ENCODE measurements at regions not wholly inside any gene's neighbourhood (a gene's known extent, or its start where the extent isn't known, plus 50 kb on each side); places are given as distances from the start of the nearest gene placed in this dataset.

- no peak overlapping the region for H3K27ac Mint-ChIP-seq
- no peaks in the 10 kb centered on the region for H3K4me1 Mint-ChIP-seq (ENCODE audit: low read depth)
- no peaks in the 10 kb centered on the region for H3K36me3 Mint-ChIP-seq (ENCODE audit: insufficient read depth)
- H3K4me3 Mint-ChIP-seq (ENCODE audit: low read depth): no peak overlapping the region
- DNase-seq (ENCODE audit: low spot score, unreplicated experiment): no peak
- no peaks in the 10 kb centered on the region for H3K27me3 Mint-ChIP-seq
- H3K9me3 Mint-ChIP-seq (ENCODE audit: low read depth): no peaks in the 10 kb centered on the region
- TF ChIP-seq CTCF (IDR thresholded peaks at IDR 0.05; ENCODE audit: unreplicated experiment): no peak
Observed at GRCh38 chr5:159644053-159644452, 272.2 kb upstream of the ADRA1B start.

GRCh38 chr5:159645179-159645846 lies 271.0 kb upstream of the ADRA1B start:
- H3K27ac Mint-ChIP-seq: no peak overlapping the region
- no peak for TF ChIP-seq CTCF (IDR thresholded peaks at IDR 0.05; ENCODE audit: unreplicated experiment)
- H3K9me3 Mint-ChIP-seq (ENCODE audit: low read depth): no peaks in the 10 kb centered on the region
- no peaks in the 10 kb centered on the region for H3K4me1 Mint-ChIP-seq (ENCODE audit: low read depth)
- no peaks in the 10 kb centered on the region for H3K36me3 Mint-ChIP-seq (ENCODE audit: insufficient read depth)
- no peak for DNase-seq (ENCODE audit: low spot score, unreplicated experiment)
- H3K4me3 Mint-ChIP-seq (ENCODE audit: low read depth): no peak overlapping the region
- no peaks in the 10 kb centered on the region for H3K27me3 Mint-ChIP-seq

- H3K36me3 Mint-ChIP-seq (ENCODE audit: insufficient read depth): no peaks in the 10 kb centered on the region
- H3K27me3 Mint-ChIP-seq: no peaks in the 10 kb centered on the region
- no peaks in the 10 kb centered on the region for H3K9me3 Mint-ChIP-seq (ENCODE audit: low read depth)
- no peak for TF ChIP-seq CTCF (IDR thresholded peaks at IDR 0.05; ENCODE audit: unreplicated experiment)
- H3K27ac Mint-ChIP-seq: no peak overlapping the region
- no peak for DNase-seq (ENCODE audit: low spot score, unreplicated experiment)
- no peak overlapping the region for H3K4me3 Mint-ChIP-seq (ENCODE audit: low read depth)
- no peaks in the 10 kb centered on the region for H3K4me1 Mint-ChIP-seq (ENCODE audit: low read depth)
Observed at GRCh38 chr5:159650803-159651202, 265.5 kb upstream of the ADRA1B start.

- no peak overlapping the region for H3K27ac Mint-ChIP-seq
- H3K36me3 Mint-ChIP-seq (ENCODE audit: insufficient read depth): no peaks in the 10 kb centered on the region
- H3K4me3 Mint-ChIP-seq (ENCODE audit: low read depth): no peak overlapping the region
- no peaks in the 10 kb centered on the region for H3K27me3 Mint-ChIP-seq
- H3K4me1 Mint-ChIP-seq (ENCODE audit: low read depth): no peaks in the 10 kb centered on the region
- no peaks in the 10 kb centered on the region for H3K9me3 Mint-ChIP-seq (ENCODE audit: low read depth)
- TF ChIP-seq CTCF (IDR thresholded peaks at IDR 0.05; ENCODE audit: unreplicated experiment): no peak
- DNase-seq (ENCODE audit: low spot score, unreplicated experiment): no peak
Observed at GRCh38 chr5:159655757-159656409, 260.4 kb upstream of the ADRA1B start.

GRCh38 chr5:159657298-159657697 lies 259.0 kb upstream of the ADRA1B start:
- no peak for TF ChIP-seq CTCF (IDR thresholded peaks at IDR 0.05; ENCODE audit: unreplicated experiment)
- no peak overlapping the region for H3K4me3 Mint-ChIP-seq (ENCODE audit: low read depth)
- H3K36me3 Mint-ChIP-seq (ENCODE audit: insufficient read depth): no peaks in the 10 kb centered on the region
- H3K27me3 Mint-ChIP-seq: no peaks in the 10 kb centered on the region
- no peak for DNase-seq (ENCODE audit: low spot score, unreplicated experiment)
- H3K9me3 Mint-ChIP-seq (ENCODE audit: low read depth): no peaks in the 10 kb centered on the region
- H3K4me1 Mint-ChIP-seq (ENCODE audit: low read depth): no peaks in the 10 kb centered on the region
- no peak overlapping the region for H3K27ac Mint-ChIP-seq
